Sigmoid colon (tissue), 6 donors: ENCODE measurements at regions not wholly inside any gene's neighbourhood (a gene's known extent, or its start where the extent isn't known, plus 50 kb on each side); places are given as distances from the start of the nearest gene placed in this dataset.

Experiments used
- DNase-seq: peaks from one replicate; pipeline ENCODE4 v3.0.0-alpha.2; 2019
- H3K27ac ChIP-seq, 4 donors: fragments of 200-600 bp; sonication (generic); one replicate each; pipeline ENCODE4 v1.5.1; 2016 to 2019; ENCODE audit warnings: mild to moderate bottlenecking in 1 of 4
- H3K27me3 ChIP-seq, 3 donors: fragments of 200-600 bp; sonication (generic); one replicate each; pipeline ENCODE4 v1.5.1; 2019; ENCODE audit warnings: mild to moderate bottlenecking in 1 of 3
- H3K36me3 ChIP-seq, 4 donors: fragments of 200-600 bp; sonication (generic); one replicate each; pipeline ENCODE4 v1.5.1; 2016 to 2019
- H3K4me1 ChIP-seq, 4 donors: fragments of 200-600 bp; sonication (generic); one replicate each; pipeline ENCODE4 v1.5.1; 2017 to 2019
- H3K4me3 ChIP-seq, 4 donors: fragments of 200-600 bp; sonication (generic); one replicate each; pipeline ENCODE4 v1.5.1; 2017 to 2019; ENCODE audit warnings: mild to moderate bottlenecking in 2 of 4, moderate library complexity in 1 of 4
- H3K9me3 ChIP-seq, 4 donors: fragments of 200-600 bp in 3 of 4; sonication (generic) in 3 of 4; one replicate each; pipeline versions ENCODE4 v1.5.1 to v1.6.1; 2013 to 2019
- CTCF ChIP-seq, 4 experiments: fragments of 450-650 bp in 3 of 4; fragments of 200-600 bp in 1 of 4; IDR thresholded peaks; one replicate each; pipeline ENCODE4 v1.5.1; 2016 to 2019; ENCODE audit warnings: antibody characterized with exemption in 4 of 4, mild to moderate bottlenecking in 3 of 4, moderate library complexity in 2 of 4
- EP300 ChIP-seq, 4 donors: sonication (generic); formaldehyde crosslinking; IDR thresholded peaks; one replicate each; pipeline ENCODE4 v1.6.1; 2017; ENCODE audit warnings: antibody characterized with exemption in 4 of 4
- POLR2A ChIP-seq, 2 donors: fragments of 450-650 bp; IDR thresholded peaks; one replicate each; pipeline ENCODE4 v1.6.1; 2016; ENCODE audit warnings: antibody characterized with exemption in 2 of 2, mild to moderate bottlenecking in 2 of 2, moderate library complexity in 2 of 2
- POLR2AphosphoS5 ChIP-seq, 4 donors: sonication (generic); formaldehyde crosslinking; IDR thresholded peaks; one replicate each; pipeline ENCODE4 v1.6.1; 2017; ENCODE audit warnings: antibody characterized with exemption in 4 of 4
- WGBS, 2 donors: extraction: QIAGEN DNeasy Blood & Tissue Kit; methylation state at CpG; one replicate each; pipeline ENCODE4 v1.1.7; 2013; 5-methylcytosine and 5-hydroxymethylcytosine counted together
- intact Hi-C: fragments of 100-400 bp; cut with DNase I; formaldehyde crosslinking; loops from one replicate; pipeline ENCODE4 v1.15.1; 2023
- donor health status: healthy with polysubstance abuse.
- donor health status: healthy.

DNA sequence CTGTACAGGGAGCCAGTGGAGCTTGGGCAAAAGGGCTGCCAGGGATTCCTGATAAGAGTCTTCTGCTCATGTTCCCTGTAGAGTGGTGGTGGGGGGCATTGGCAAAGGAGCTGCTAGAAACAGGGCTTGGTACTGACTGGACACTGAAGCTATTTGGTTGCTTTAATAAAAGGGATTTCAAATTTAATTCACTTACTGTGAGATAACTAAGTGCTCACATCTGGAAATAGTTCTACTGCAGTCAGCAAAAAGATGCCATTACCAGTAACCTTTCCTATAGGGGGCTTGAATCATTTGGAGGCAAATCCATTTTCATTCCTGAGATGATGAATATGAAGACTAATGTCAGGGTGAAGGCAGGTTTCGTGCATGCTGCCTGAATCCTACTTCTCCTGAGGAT is 94.3 kb upstream of the DOCK10 start:
- no peak overlapping the region for H3K4me3 ChIP-seq
- H3K4me1 ChIP-seq = no peaks in the 10 kb centered on the region
- H3K27ac ChIP-seq = no peak overlapping the region
- 79 to 81% methylated on average over 1 of the region's 1 CpG for WGBS, 2 donors
- no peaks in the 10 kb centered on the region for H3K27me3 ChIP-seq
- DNase-seq = no peak
- no peaks in the 10 kb centered on the region for H3K9me3 ChIP-seq
- no peaks in the 10 kb centered on the region for H3K36me3 ChIP-seq
- intact Hi-C loops = no loop called here
- TF ChIP-seq EP300 (IDR thresholded peaks at IDR 0.05) (no peak), POLR2AphosphoS5 (IDR thresholded peaks at IDR 0.05) (no peak), CTCF (IDR thresholded peaks at IDR 0.05) (no peak), POLR2A (IDR thresholded peaks at IDR 0.05) (no peak)

DNA sequence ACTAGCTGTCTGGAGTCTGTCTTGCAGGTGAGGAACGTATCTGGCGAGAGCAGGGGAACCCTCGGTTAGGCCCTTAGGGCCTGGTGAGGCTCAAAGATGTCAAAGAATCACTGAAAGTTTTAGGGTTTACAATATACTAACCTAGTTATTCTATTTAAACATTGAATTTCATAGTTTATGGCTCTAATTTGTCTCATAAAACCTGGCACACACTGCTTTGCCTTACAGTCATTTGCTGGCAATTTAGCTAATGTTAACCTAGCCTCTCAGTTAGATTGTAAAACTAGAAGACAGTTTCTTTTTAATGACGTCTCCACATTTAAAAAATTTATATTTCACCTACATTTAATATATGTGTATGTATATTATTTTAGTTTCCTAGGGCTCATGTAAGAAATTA is 89.6 kb upstream of the DOCK10 start:
- Histone ChIP-seq H3K4me3 (no peak overlapping the region), H3K27ac (no peak overlapping the region), H3K4me1 (no peaks in the 10 kb centered on the region), H3K36me3 (no peaks in the 10 kb centered on the region), H3K27me3 (no peaks in the 10 kb centered on the region), H3K9me3 (no peaks in the 10 kb centered on the region)
- no peak for DNase-seq
- intact Hi-C loops = no loop called here
- TF ChIP-seq EP300 (IDR thresholded peaks at IDR 0.05) (no peak), POLR2A (IDR thresholded peaks at IDR 0.05) (no peak), CTCF (IDR thresholded peaks at IDR 0.05) (no peak), POLR2AphosphoS5 (IDR thresholded peaks at IDR 0.05) (no peak)
- 22 to 54% methylated on average over 4 of the region's 4 CpGs for WGBS, 2 donors

- Histone ChIP-seq H3K27ac (no peak overlapping the region), H3K4me3 (no peak overlapping the region), H3K27me3 (no peaks in the 10 kb centered on the region), H3K4me1 (no peaks in the 10 kb centered on the region), H3K9me3 (no peaks in the 10 kb centered on the region), H3K36me3 (no peaks in the 10 kb centered on the region)
- intact Hi-C loops = no loop called here
- DNase-seq = no peak
- TF ChIP-seq EP300 (IDR thresholded peaks at IDR 0.05) = no peak
- no peak for TF ChIP-seq POLR2A (IDR thresholded peaks at IDR 0.05)
- TF ChIP-seq CTCF (IDR thresholded peaks at IDR 0.05) = no peak
- TF ChIP-seq POLR2AphosphoS5 (IDR thresholded peaks at IDR 0.05) = no peak
Observed at GRCh38 chr2:225130093-225130492, 87.8 kb upstream of the DOCK10 start.

GRCh38 chr2:225124311-225125017 is 82.2 kb upstream of the DOCK10 start:
- intact Hi-C loops = no loop called here
- Histone ChIP-seq H3K27ac (no peak overlapping the region), H3K27me3 (no peaks in the 10 kb centered on the region), H3K36me3 (no peaks in the 10 kb centered on the region), H3K9me3 (no peaks in the 10 kb centered on the region), H3K4me3 (no peak overlapping the region), H3K4me1 (no peaks in the 10 kb centered on the region)
- no peak for TF ChIP-seq EP300 (IDR thresholded peaks at IDR 0.05)
- no peak for TF ChIP-seq POLR2A (IDR thresholded peaks at IDR 0.05)
- no peak for TF ChIP-seq POLR2AphosphoS5 (IDR thresholded peaks at IDR 0.05)
- no peak for TF ChIP-seq CTCF (IDR thresholded peaks at IDR 0.05)
- 63 to 78% methylated on average over 7 of the region's 7 CpGs for whole genome bisulfite sequencing, 2 donors
- no peak for DNase-seq
